Inflammatory macrophage (primary cell): ENCODE measurements at regions not wholly inside any gene's neighbourhood (a gene's known extent, or its start where the extent isn't known, plus 50 kb on each side); places are given as distances from the start of the nearest gene placed in this dataset.

Source experiments
- DNase-seq, 2 donors: peaks; one replicate each; pipeline ENCODE4 v3.0.0-alpha.2; 2020 to 2022

- DNase-seq: no peak
Observed at GRCh38 chr6:99138445-99138844, 190.7 kb upstream of the FBXL4 start.

GRCh38 chr6:99137314-99137713 lies 189.6 kb upstream of the FBXL4 start:
- no peak for DNase-seq

- no peak for DNase-seq
Observed at GRCh38 chr6:99136488-99136887, 188.7 kb upstream of the FBXL4 start.

- DNase-seq: no peak
Observed at GRCh38 chr6:99132026-99132635, 184.4 kb upstream of the FBXL4 start.

GRCh38 chr6:99130897-99131873 lies 183.4 kb upstream of the FBXL4 start:
- DNase-seq: no peak

- DNase-seq: no peak
Observed at GRCh38 chr6:99129835-99130234, 182.1 kb upstream of the FBXL4 start.

- no peak for DNase-seq
Observed at GRCh38 chr6:99121748-99122147, 174.0 kb upstream of the FBXL4 start.

- DNase-seq: no peak
Observed at GRCh38 chr6:99120641-99121040, 172.9 kb upstream of the FBXL4 start.

- DNase-seq: peak; percentile 30 to 52
Observed at GRCh38 chr6:99119109-99120031, 171.6 kb upstream of the FBXL4 start.

- no peak for DNase-seq
Observed at GRCh38 chr6:99114769-99115406, 167.1 kb upstream of the FBXL4 start.

GRCh38 chr6:99111590-99111989 lies 163.8 kb upstream of the FBXL4 start:
- no peak for DNase-seq

GRCh38 chr6:99110029-99110428 lies 162.3 kb upstream of the FBXL4 start:
- no peak for DNase-seq

- no peak for DNase-seq
Observed at GRCh38 chr6:99104218-99104617, 156.5 kb upstream of the FBXL4 start.

GRCh38 chr6:99099243-99099642 lies 151.5 kb upstream of the FBXL4 start:
- no peak for DNase-seq

- no peak for DNase-seq
Observed at GRCh38 chr6:99096170-99096569, 148.4 kb upstream of the FBXL4 start.

GRCh38 chr6:99093456-99094190 lies 145.9 kb upstream of the FBXL4 start:
- DNase-seq: no peak

GRCh38 chr6:99092461-99092860 lies 144.7 kb upstream of the FBXL4 start:
- DNase-seq: no peak

- no peak for DNase-seq
Observed at GRCh38 chr6:99091985-99092384, 144.2 kb upstream of the FBXL4 start.

- DNase-seq: no peak
Observed at GRCh38 chr6:99080191-99080590, 132.4 kb upstream of the FBXL4 start.

- DNase-seq: no peak
Observed at GRCh38 chr6:99079058-99079457, 131.3 kb upstream of the FBXL4 start.

GRCh38 chr6:99073223-99073622 lies 125.5 kb upstream of the FBXL4 start:
- no peak for DNase-seq

GRCh38 chr6:99066044-99066443 lies 118.3 kb upstream of the FBXL4 start:
- no peak for DNase-seq
